Esophagus muscularis mucosa (tissue), 3 donors: ENCODE measurements at regions not wholly inside any gene's neighbourhood (a gene's known extent, or its start where the extent isn't known, plus 50 kb on each side); places are given as distances from the start of the nearest gene placed in this dataset.

Experiments
- CTCF ChIP-seq, 3 experiments: fragments of 200-600 bp in 2 of 3; fragments of 450-650 bp in 1 of 3; sonication (generic) in 2 of 3; IDR thresholded peaks; one replicate each; pipeline ENCODE4 v1.5.1; 2017 to 2019; ENCODE audit warnings: antibody characterized with exemption in 3 of 3, mild to moderate bottlenecking in 2 of 3, moderate library complexity in 1 of 3
- POLR2A ChIP-seq: fragments of 450-650 bp; IDR thresholded peaks from one replicate; pipeline ENCODE4 v1.6.1; 2017; ENCODE audit warnings: antibody characterized with exemption, moderate library complexity, mild to moderate bottlenecking, low read depth
- POLR2AphosphoS5 ChIP-seq, 2 donors: sonication (generic); formaldehyde crosslinking; IDR thresholded peaks; one replicate each; pipeline ENCODE4 v1.6.1; 2017; ENCODE audit warnings: antibody characterized with exemption in 2 of 2

GRCh38 chr10:110396284-110396651 is 91.5 kb upstream of the SMNDC1 start:
- TF ChIP-seq CTCF (IDR thresholded peaks at IDR 0.05) (no peak), POLR2A (no peak), POLR2AphosphoS5 (IDR thresholded peaks at IDR 0.05) (no peak)
